ENCODE measurements at regions not wholly inside any gene's neighbourhood (a gene's known extent, or its start where the extent isn't known, plus 50 kb on each side); places are given as distances from the start of the nearest gene placed in this dataset.

DNA sequence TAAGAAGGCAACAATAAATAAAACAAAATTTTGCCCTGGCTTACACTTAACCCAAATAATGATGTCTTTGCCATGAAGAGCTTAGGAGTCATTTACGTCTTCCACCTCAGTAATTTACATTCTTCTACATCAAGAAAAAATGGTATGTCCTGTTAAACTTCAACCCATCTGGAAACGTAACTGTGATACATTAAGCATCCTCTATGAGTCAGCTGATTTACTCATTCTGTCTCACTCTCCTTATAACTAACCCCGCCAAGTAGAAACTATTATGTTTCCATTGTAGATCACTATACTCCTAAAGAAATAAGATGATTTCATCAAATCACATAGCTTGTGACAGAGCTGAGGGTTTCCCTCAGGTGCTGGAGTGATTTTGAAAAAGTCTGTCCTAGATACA is 330.7 kb downstream of the CDC14C start:
- TF ChIP-seq, protein P1, sequence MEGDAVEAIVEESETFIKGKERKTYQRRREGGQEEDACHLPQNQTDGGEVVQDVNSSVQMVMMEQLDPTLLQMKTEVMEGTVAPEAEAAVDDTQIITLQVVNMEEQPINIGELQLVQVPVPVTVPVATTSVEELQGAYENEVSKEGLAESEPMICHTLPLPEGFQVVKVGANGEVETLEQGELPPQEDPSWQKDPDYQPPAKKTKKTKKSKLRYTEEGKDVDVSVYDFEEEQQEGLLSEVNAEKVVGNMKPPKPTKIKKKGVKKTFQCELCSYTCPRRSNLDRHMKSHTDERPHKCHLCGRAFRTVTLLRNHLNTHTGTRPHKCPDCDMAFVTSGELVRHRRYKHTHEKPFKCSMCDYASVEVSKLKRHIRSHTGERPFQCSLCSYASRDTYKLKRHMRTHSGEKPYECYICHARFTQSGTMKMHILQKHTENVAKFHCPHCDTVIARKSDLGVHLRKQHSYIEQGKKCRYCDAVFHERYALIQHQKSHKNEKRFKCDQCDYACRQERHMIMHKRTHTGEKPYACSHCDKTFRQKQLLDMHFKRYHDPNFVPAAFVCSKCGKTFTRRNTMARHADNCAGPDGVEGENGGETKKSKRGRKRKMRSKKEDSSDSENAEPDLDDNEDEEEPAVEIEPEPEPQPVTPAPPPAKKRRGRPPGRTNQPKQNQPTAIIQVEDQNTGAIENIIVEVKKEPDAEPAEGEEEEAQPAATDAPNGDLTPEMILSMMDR (IDR thresholded peaks at IDR 0.05): no peak
- H3K4me1 ChIP-seq: no peaks in the 10 kb centered on the region
- no peaks in the 10 kb centered on the region for H3K36me3 ChIP-seq (ENCODE audit: control insufficient read depth, insufficient read depth, low read length)
- no peaks in the 10 kb centered on the region for H3K9me3 ChIP-seq (ENCODE audit: control insufficient read depth, low read length)
- no peak overlapping the region for H3K4me3 ChIP-seq (ENCODE audit: low read depth, low read length)
- no peak overlapping the region for H3K27ac ChIP-seq
- H2AFZ ChIP-seq: no peak overlapping the region
- H3K79me2 ChIP-seq: no peaks in the 10 kb centered on the region
- no peaks in the 10 kb centered on the region for H3K27me3 ChIP-seq (ENCODE audit: control insufficient read depth, insufficient read depth, low read length)
- no peak overlapping the region for H3K4me2 ChIP-seq (ENCODE audit: low read length)
- no peak overlapping the region for H3K9ac ChIP-seq

DNA sequence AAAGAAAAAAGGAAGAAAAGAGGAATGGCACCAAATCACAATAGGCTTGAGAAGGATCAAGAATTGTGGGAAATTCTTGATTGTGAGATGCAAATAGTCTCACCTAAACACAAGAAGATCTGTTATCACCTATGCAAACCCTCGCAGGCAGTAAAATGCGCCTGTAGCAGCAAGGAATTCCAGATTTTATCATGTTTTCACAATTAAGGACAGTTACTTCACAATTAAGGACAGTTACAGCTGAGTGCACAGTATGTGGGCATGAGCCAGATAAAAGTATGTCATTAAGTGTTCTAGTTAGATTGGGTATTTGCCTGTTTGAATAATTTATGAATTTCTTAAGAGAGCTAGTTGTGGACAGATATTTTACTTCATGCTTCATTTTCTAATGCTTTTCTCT is 336.2 kb downstream of the CDC14C start:
- TF ChIP-seq, protein P1 (IDR thresholded peaks at IDR 0.05): no peak

GRCh38 chr7:49261928-49262327 is 337.6 kb downstream of the CDC14C start:
- H3K9ac ChIP-seq: no peak overlapping the region
- H2AFZ ChIP-seq: no peak overlapping the region
- H3K27me3 ChIP-seq (ENCODE audit: control insufficient read depth, insufficient read depth, low read length): no peaks in the 10 kb centered on the region
- H3K4me2 ChIP-seq (ENCODE audit: low read length): no peak overlapping the region
- no peaks in the 10 kb centered on the region for H3K79me2 ChIP-seq
- TF ChIP-seq, protein P1 (IDR thresholded peaks at IDR 0.05): no peak
- no peaks in the 10 kb centered on the region for H3K9me3 ChIP-seq (ENCODE audit: control insufficient read depth, low read length)
- no peaks in the 10 kb centered on the region for H3K4me1 ChIP-seq
- no peaks in the 10 kb centered on the region for H3K36me3 ChIP-seq (ENCODE audit: control insufficient read depth, insufficient read depth, low read length)
- no peak overlapping the region for H3K4me3 ChIP-seq (ENCODE audit: low read depth, low read length)
- H3K27ac ChIP-seq: no peak overlapping the region

More for the DNA sequence above, 336.2 kb downstream of the CDC14C start:
- H3K4me2 ChIP-seq (ENCODE audit: low read length): no peak overlapping the region
- no peaks in the 10 kb centered on the region for H3K4me1 ChIP-seq
- no peak overlapping the region for H3K27ac ChIP-seq
- no peaks in the 10 kb centered on the region for H3K9me3 ChIP-seq (ENCODE audit: control insufficient read depth, low read length)
- no peak overlapping the region for H3K4me3 ChIP-seq (ENCODE audit: low read depth, low read length)
- H2AFZ ChIP-seq: no peak overlapping the region
- no peaks in the 10 kb centered on the region for H3K27me3 ChIP-seq (ENCODE audit: control insufficient read depth, insufficient read depth, low read length)
- no peaks in the 10 kb centered on the region for H3K79me2 ChIP-seq
- H3K9ac ChIP-seq: no peak overlapping the region
- H3K36me3 ChIP-seq (ENCODE audit: control insufficient read depth, insufficient read depth, low read length): no peaks in the 10 kb centered on the region

DNA sequence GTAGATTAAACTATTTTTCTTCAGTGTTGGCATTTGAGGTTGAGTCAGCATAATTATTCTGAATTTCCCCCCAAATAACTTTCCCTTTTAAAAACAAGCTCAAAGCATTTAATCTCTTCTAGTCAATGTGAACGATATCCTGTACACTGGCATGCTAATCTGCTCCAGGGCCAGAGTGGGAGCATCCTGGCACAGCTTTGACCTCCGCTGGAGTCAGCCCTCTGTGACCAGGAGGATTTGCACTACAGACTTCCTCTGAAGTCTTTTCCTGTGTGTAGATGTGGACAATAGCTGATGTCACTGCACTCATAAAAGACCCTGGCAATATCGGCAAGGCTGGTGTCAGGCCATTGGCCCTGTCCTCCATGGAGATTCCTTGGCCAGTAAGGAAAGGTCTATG is 340.2 kb downstream of the CDC14C start:
- no peaks in the 10 kb centered on the region for H3K9me3 ChIP-seq (ENCODE audit: control insufficient read depth, low read length)
- TF ChIP-seq, protein P1 (IDR thresholded peaks at IDR 0.05): no peak
- no peak overlapping the region for H2AFZ ChIP-seq
- H3K79me2 ChIP-seq: no peaks in the 10 kb centered on the region
- no peaks in the 10 kb centered on the region for H3K36me3 ChIP-seq (ENCODE audit: control insufficient read depth, insufficient read depth, low read length)
- no peak overlapping the region for H3K9ac ChIP-seq
- no peak overlapping the region for H3K27ac ChIP-seq
- no peaks in the 10 kb centered on the region for H3K27me3 ChIP-seq (ENCODE audit: control insufficient read depth, insufficient read depth, low read length)
- no peak overlapping the region for H3K4me3 ChIP-seq (ENCODE audit: low read depth, low read length)
- H3K4me1 ChIP-seq: no peaks in the 10 kb centered on the region
- no peak overlapping the region for H3K4me2 ChIP-seq (ENCODE audit: low read length)

DNA sequence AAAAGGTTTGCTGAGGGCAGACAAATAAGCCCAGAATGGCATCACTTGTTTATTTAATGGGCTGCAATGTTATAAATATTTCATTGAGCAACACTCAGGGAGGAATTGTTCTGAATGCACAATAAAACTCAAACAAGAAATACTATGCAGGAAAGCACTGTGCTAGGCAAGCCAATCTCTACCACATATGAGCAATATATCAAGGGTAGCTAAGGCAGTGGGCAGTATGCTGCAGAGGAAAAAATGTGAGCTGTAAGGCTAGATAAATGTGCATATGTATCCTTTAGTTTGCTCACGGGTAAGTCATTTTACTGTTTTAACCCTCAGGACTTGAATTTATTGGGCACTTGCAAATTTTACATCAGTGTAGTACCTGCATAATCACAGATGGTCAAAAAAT is 349.6 kb downstream of the CDC14C start:
- no peaks in the 10 kb centered on the region for H3K36me3 ChIP-seq (ENCODE audit: control insufficient read depth, insufficient read depth, low read length)
- H3K4me1 ChIP-seq: no peaks in the 10 kb centered on the region
- no peaks in the 10 kb centered on the region for H3K79me2 ChIP-seq
- peaks cover 3% of the 10 kb centered on the region for H3K27me3 ChIP-seq (ENCODE audit: control insufficient read depth, insufficient read depth, low read length)
- H3K4me3 ChIP-seq (ENCODE audit: low read depth, low read length): no peak overlapping the region
- no peaks in the 10 kb centered on the region for H3K9me3 ChIP-seq (ENCODE audit: control insufficient read depth, low read length)
- no peak overlapping the region for H2AFZ ChIP-seq
- TF ChIP-seq, protein P1 (IDR thresholded peaks at IDR 0.05): no peak
- H3K27ac ChIP-seq: no peak overlapping the region
- no peak overlapping the region for H3K9ac ChIP-seq
- H3K4me2 ChIP-seq (ENCODE audit: low read length): no peak overlapping the region
